ENCODE measurements at regions not wholly inside any gene's neighbourhood (a gene's known extent, or its start where the extent isn't known, plus 50 kb on each side); places are given as distances from the start of the nearest gene placed in this dataset.

DNA sequence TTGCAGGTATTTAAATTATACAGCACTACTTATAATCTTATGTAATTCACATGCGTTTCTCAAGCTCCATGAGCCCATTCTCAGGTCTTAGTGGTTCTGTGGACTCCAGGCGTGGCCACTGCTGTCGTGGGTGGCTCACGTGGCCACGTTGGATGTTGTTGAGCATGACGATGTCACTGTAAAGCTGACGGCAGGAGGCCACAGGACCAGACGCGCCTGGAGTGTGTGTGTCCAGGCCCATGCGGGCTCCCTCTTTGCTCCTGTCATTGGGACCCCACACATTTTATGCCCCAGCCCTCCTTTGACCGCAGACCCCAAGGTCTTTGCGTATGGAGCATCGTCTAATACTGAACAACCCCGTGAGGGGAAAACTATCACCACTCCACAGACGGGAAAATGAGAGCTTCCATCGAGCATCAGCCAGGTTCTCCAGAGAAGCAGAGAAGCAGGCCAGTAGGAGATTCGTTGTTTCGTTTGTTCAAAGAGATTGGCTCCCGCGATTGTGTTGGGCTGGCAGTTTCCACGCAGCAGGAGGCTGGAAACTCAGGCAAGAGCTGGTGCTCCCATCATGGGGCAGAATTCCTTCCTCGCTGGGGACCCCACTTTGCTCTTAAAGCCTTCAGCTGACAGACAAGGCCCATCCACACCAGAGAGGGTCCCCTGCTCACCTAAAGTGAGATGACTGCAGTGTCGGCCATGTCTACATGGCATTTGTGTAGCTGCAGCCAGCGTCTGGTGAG lies 129.3 kb upstream of the SPACA7 start:
- Histone ChIP-seq H3K4me1 (ENCODE audit: control insufficient read depth, insufficient read depth, low read length, poor library complexity, severe bottlenecking) (no peaks in the 10 kb centered on the region), H3K27ac (ENCODE audit: low read depth, low read length, severe bottlenecking) (no peak overlapping the region), H3K4me3 (ENCODE audit: extremely low read depth, insufficient read depth, low read length, poor library complexity, severe bottlenecking) (no peak overlapping the region), H3K36me3 (ENCODE audit: control insufficient read depth, insufficient read depth, low read length) (no peaks in the 10 kb centered on the region), H3K9me3 (ENCODE audit: control insufficient read depth, low read length) (no peaks in the 10 kb centered on the region)
- 92% methylated on average over 23 of the region's 24 CpGs for WGBS, 2 experiments (ENCODE audit: insufficient coverage in 2 of 2)

- WGBS, 2 experiments (ENCODE audit: insufficient coverage in 2 of 2), result 87 to 90% methylated on average over 21 to 25 of the region's 31 CpGs
These were observed 128.4 kb upstream of the SPACA7 start for GRCh38 chr13:112247471-112248405.

DNA sequence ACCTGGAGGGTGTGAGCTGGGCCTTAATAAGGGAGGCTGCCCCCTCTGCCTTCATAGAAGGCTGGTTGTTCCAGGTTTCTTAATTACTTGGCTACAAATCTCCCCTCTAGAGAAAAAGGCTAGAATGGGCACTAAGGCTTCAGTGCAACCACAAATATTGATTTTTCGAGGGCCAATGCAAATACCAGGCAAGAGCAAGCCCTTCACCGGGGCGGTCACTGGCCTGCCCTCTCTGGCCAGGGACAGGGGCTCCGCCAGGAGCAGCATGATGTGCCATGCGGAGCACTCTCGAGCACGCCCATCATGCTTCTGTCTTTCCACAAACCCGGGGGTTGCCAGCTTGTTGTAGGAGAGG lies 127.8 kb upstream of the SPACA7 start:
- H3K9me3 ChIP-seq (ENCODE audit: control insufficient read depth, low read length), result no peaks in the 10 kb centered on the region
- WGBS, 2 experiments (ENCODE audit: insufficient coverage in 2 of 2), result 91 to 97% methylated on average over 3 of the region's 8 CpGs

More at GRCh38 chr13:112247471-112248405, 128.4 kb upstream of the SPACA7 start:
- no peaks in the 10 kb centered on the region for H3K4me1 ChIP-seq (ENCODE audit: control insufficient read depth, insufficient read depth, low read length, poor library complexity, severe bottlenecking)
- H3K27ac ChIP-seq (ENCODE audit: low read depth, low read length, severe bottlenecking), result no peak overlapping the region
- H3K9me3 ChIP-seq (ENCODE audit: control insufficient read depth, low read length), result no peaks in the 10 kb centered on the region
- no peak overlapping the region for H3K4me3 ChIP-seq (ENCODE audit: extremely low read depth, insufficient read depth, low read length, poor library complexity, severe bottlenecking)
- H3K36me3 ChIP-seq (ENCODE audit: control insufficient read depth, insufficient read depth, low read length), result no peaks in the 10 kb centered on the region

DNA sequence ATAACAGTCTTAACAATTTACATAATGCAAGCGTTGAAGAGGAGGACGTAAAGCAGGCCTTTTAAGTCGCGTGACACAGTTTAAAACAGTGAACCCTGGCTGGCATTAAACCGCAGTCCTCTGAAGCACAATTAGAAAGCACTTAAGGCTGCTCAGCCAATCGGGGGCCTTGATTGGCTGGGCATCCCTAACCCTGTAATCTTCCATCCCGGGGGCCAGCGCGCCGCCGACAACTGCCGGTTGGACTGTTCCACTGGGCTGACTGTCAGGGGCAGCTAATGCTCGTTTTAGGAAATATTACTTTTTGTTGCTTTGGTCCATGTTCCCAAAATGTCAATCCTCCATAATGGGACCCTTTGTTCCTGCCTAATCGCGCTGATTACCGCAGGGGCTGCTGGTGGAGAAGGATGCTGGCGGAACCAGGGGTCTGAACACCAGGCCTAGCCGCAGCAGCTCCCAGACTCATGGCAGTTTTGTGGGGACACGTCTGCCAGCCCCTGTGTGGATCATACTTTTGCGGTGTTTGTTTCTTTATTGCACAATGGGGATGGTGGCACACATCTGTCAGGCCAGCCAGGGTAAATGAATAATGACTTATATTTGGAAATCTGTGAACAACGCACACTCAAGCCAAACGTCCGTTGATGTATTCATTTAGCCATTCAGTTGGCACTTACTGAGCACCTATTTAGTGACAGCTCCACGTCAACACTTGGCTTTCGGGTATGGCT lies 127.1 kb upstream of the SPACA7 start:
- H3K9me3 ChIP-seq (ENCODE audit: control insufficient read depth, low read length), result no peaks in the 10 kb centered on the region
- WGBS, 2 experiments (ENCODE audit: insufficient coverage in 2 of 2), result 93 to 96% methylated on average over 22 to 25 of the region's 25 CpGs
- H3K4me3 ChIP-seq (ENCODE audit: extremely low read depth, insufficient read depth, low read length, poor library complexity, severe bottlenecking), result no peak overlapping the region
- no peak overlapping the region for H3K27ac ChIP-seq (ENCODE audit: low read depth, low read length, severe bottlenecking)
- H3K36me3 ChIP-seq (ENCODE audit: control insufficient read depth, insufficient read depth, low read length), result no peaks in the 10 kb centered on the region
- H3K4me1 ChIP-seq (ENCODE audit: control insufficient read depth, insufficient read depth, low read length, poor library complexity, severe bottlenecking), result no peaks in the 10 kb centered on the region

More for the DNA sequence above, 127.8 kb upstream of the SPACA7 start:
- Histone ChIP-seq H3K4me3 (ENCODE audit: extremely low read depth, insufficient read depth, low read length, poor library complexity, severe bottlenecking) (no peak overlapping the region), H3K27ac (ENCODE audit: low read depth, low read length, severe bottlenecking) (no peak overlapping the region), H3K4me1 (ENCODE audit: control insufficient read depth, insufficient read depth, low read length, poor library complexity, severe bottlenecking) (no peaks in the 10 kb centered on the region), H3K36me3 (ENCODE audit: control insufficient read depth, insufficient read depth, low read length) (no peaks in the 10 kb centered on the region)

DNA sequence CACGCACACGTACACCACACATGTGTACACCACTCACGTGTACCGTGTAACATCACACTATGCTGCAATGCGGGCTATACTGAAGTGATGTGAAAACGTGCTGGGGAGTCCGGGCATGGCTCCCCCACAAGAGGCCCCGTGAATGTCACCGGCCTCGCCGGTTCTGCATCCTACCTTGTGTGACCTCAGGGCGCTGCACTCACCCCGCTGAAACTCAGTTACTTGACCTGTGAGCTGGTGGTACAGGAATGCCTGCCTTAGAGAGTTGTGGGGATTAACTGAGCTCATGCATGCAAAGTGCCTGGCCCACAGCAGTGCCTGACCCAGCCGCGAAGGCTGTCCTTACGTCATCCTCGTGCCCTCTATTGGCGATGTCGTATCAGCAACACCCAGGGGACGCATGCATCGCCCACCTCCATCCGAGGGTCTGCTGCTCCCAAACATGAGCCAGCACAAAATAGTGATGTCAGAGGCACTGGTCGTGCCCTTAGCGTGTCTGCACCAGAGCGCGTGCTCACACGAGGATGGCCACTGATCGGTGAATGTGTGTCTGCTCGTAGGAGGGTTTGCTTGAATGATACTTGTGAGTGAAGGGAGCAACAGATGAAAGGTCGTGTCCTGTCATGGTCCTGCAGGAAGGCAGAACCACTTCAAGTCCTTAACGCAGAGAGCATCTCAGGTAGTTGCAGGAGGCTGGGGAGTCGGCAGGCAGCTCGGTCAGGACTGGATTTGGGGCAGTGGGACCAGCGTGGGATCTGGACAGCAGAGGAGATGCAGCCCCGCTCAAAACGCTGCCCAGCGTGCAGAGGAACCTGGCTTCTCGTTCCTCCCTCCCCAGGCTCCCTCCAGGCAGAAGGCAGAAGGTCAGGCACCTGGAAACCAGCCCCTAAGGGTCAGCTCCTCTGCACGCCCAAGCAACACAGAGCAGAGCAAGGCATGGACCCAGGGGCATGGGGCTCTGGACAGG lies 126.2 kb upstream of the SPACA7 start:
- H3K9me3 ChIP-seq (ENCODE audit: control insufficient read depth, low read length), result no peaks in the 10 kb centered on the region
- 87 to 92% methylated on average over 32 to 38 of the region's 39 CpGs for WGBS, 2 experiments (ENCODE audit: insufficient coverage in 2 of 2)
- H3K27ac ChIP-seq (ENCODE audit: low read depth, low read length, severe bottlenecking), result no peak overlapping the region
- H3K4me1 ChIP-seq (ENCODE audit: control insufficient read depth, insufficient read depth, low read length, poor library complexity, severe bottlenecking), result no peaks in the 10 kb centered on the region
- H3K4me3 ChIP-seq (ENCODE audit: extremely low read depth, insufficient read depth, low read length, poor library complexity, severe bottlenecking), result no peak overlapping the region
- H3K36me3 ChIP-seq (ENCODE audit: control insufficient read depth, insufficient read depth, low read length), result no peaks in the 10 kb centered on the region

DNA sequence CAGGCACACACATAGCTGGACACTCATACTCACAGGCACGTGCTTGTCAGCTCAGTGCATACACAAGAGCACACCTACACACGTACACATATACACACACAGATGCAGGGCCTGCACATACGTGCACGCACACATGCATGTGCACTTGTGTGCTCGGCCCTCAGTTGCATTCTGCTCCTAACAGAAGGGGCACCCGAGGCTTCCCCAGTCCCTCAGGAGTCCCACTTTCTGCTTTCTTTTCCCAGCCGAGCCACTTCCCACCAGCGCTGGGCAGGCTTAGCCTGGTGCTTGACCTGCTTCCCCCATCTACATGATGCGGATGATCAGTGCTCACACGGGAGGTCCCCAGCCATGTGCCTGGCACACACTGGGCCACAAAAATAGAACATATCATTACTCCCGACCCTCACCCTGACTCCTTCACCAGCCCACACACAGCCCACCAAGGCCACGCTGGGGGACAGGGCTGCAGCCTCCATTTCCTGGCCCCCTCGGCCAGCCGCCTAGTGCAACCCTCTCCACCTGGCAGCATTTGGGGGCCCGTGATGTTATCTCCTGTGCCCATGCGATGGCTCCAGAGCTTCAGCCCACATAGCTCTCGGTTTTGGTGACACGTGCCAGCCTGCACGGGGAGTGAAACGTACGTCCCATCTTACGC lies 125.2 kb upstream of the SPACA7 start:
- 87 to 89% methylated on average over 20 to 22 of the region's 22 CpGs for WGBS, 2 experiments (ENCODE audit: insufficient coverage in 2 of 2)
- Histone ChIP-seq H3K4me3 (ENCODE audit: extremely low read depth, insufficient read depth, low read length, poor library complexity, severe bottlenecking) (no peak overlapping the region), H3K4me1 (ENCODE audit: control insufficient read depth, insufficient read depth, low read length, poor library complexity, severe bottlenecking) (no peaks in the 10 kb centered on the region), H3K36me3 (ENCODE audit: control insufficient read depth, insufficient read depth, low read length) (no peaks in the 10 kb centered on the region), H3K27ac (ENCODE audit: low read depth, low read length, severe bottlenecking) (no peak overlapping the region), H3K9me3 (ENCODE audit: control insufficient read depth, low read length) (no peaks in the 10 kb centered on the region)

DNA sequence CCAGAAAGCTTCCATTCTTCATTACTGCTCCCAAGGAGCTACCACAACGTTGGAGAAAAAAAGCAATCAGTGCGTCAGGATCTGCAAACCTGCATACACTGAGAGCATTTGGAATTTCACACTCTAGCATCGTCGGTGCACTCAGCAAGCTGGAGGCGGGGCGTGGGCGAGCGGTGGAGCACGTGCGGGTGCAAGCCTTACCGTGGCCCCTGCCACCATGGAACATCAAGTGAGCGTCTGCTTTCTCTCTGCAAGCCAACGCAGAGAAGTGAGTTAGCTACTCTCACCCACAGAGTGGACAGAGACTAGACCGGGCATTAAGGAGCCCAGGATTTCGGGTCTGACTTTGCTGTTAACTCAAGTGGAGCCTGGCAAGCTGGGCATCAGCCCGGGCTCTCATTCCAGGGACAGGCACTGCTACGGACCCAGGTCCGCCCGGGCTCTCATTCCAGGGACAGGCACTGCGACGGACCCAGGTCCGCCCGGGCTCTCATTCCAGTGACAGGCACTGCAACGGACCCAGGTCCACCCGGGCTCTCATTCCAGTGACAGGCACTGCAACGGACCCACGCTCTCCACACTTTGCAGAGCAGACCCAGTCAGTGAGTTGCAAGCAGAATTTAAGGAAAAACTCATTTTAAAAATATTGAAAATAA lies 124.1 kb upstream of the SPACA7 start:
- H3K9me3 ChIP-seq (ENCODE audit: control insufficient read depth, low read length), result no peaks in the 10 kb centered on the region
- no peak overlapping the region for H3K27ac ChIP-seq (ENCODE audit: low read depth, low read length, severe bottlenecking)
- no peak overlapping the region for H3K4me3 ChIP-seq (ENCODE audit: extremely low read depth, insufficient read depth, low read length, poor library complexity, severe bottlenecking)
- no peaks in the 10 kb centered on the region for H3K4me1 ChIP-seq (ENCODE audit: control insufficient read depth, insufficient read depth, low read length, poor library complexity, severe bottlenecking)
- 84 to 89% methylated on average over 25 to 27 of the region's 27 CpGs for WGBS, 2 experiments (ENCODE audit: insufficient coverage in 2 of 2)
- no peaks in the 10 kb centered on the region for H3K36me3 ChIP-seq (ENCODE audit: control insufficient read depth, insufficient read depth, low read length)

- 90 to 93% methylated on average over 28 to 29 of the region's 29 CpGs for WGBS, 2 experiments (ENCODE audit: insufficient coverage in 2 of 2)
- no peaks in the 10 kb centered on the region for H3K9me3 ChIP-seq (ENCODE audit: control insufficient read depth, low read length)
- no peaks in the 10 kb centered on the region for H3K36me3 ChIP-seq (ENCODE audit: control insufficient read depth, insufficient read depth, low read length)
- no peak overlapping the region for H3K4me3 ChIP-seq (ENCODE audit: extremely low read depth, insufficient read depth, low read length, poor library complexity, severe bottlenecking)
- H3K4me1 ChIP-seq (ENCODE audit: control insufficient read depth, insufficient read depth, low read length, poor library complexity, severe bottlenecking), result no peaks in the 10 kb centered on the region
- H3K27ac ChIP-seq (ENCODE audit: low read depth, low read length, severe bottlenecking), result no peak overlapping the region
These were observed 123.2 kb upstream of the SPACA7 start for GRCh38 chr13:112252804-112253590.

DNA sequence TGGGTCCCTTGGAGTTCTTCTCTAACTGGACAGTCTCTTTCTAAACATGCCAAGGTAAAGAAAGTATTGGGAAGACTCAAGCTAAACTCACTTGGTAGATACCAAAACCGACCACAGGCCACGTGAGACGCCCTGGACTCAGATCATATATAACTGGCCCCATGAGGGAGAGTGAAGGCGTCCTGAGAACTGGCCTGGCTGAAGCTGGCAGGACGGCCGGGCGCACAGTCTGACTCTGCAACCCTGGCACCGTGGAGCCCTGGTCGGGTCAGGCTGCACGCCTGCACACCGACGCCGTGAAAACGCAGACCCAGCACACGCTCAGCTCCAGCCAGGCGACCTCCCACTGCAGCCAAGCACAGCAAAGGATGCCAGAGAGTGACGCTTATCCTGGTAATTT lies 122.5 kb upstream of the SPACA7 start:
- no peak overlapping the region for H3K27ac ChIP-seq (ENCODE audit: low read depth, low read length, severe bottlenecking)
- no peaks in the 10 kb centered on the region for H3K36me3 ChIP-seq (ENCODE audit: control insufficient read depth, insufficient read depth, low read length)
- H3K9me3 ChIP-seq (ENCODE audit: control insufficient read depth, low read length), result no peaks in the 10 kb centered on the region
- 93 to 95% methylated on average over 17 of the region's 17 CpGs for WGBS, 2 experiments (ENCODE audit: insufficient coverage in 2 of 2)
- no peaks in the 10 kb centered on the region for H3K4me1 ChIP-seq (ENCODE audit: control insufficient read depth, insufficient read depth, low read length, poor library complexity, severe bottlenecking)
- H3K4me3 ChIP-seq (ENCODE audit: extremely low read depth, insufficient read depth, low read length, poor library complexity, severe bottlenecking), result no peak overlapping the region

Measured in mesodermal cell (in vitro differentiated cells).